ENCODE measurements at regions not wholly inside any gene's neighbourhood (a gene's known extent, or its start where the extent isn't known, plus 50 kb on each side); places are given as distances from the start of the nearest gene placed in this dataset.
"Not testable (repeated sequence)": the region's sequence is repeated elsewhere in the genome, so short reads cannot be mapped to it uniquely, and the experiment has no call there.

- DNase-seq (ENCODE audit: low read depth, low spot score) = not testable (repeated sequence)
Measured at GRCh38 chrX:67213686-67214085, 330.1 kb upstream of the AR start.

- DNase-seq (ENCODE audit: low read depth, low spot score) = no peak
Measured at GRCh38 chrX:67207912-67208311, 335.9 kb upstream of the AR start.

GRCh38 chrX:67159437-67159836, 384.4 kb upstream of the AR start:
- DNase-seq (ENCODE audit: low read depth, low spot score) = no peak

GRCh38 chrX:67114635-67115034, 429.2 kb upstream of the AR start:
- DNase-seq (ENCODE audit: low read depth, low spot score) = no peak

GRCh38 chrX:67105758-67106116, 438.1 kb upstream of the AR start:
- no peak for DNase-seq (ENCODE audit: low read depth, low spot score)

- DNase-seq (ENCODE audit: low read depth, low spot score) = no peak
Measured at GRCh38 chrX:67104982-67105757, 438.7 kb upstream of the AR start.

- DNase-seq (ENCODE audit: low read depth, low spot score) = no peak
Measured at GRCh38 chrX:67100031-67100884, 443.6 kb upstream of the AR start.

- DNase-seq (ENCODE audit: low read depth, low spot score) = no peak
Measured at GRCh38 chrX:67094061-67094460, 449.8 kb upstream of the AR start.

GRCh38 chrX:67050760-67051159, 411.9 kb upstream of the EDA2R start:
- no peak for DNase-seq (ENCODE audit: low read depth, low spot score)

- DNase-seq (ENCODE audit: low read depth, low spot score) = no peak
Measured at GRCh38 chrX:67044866-67045265, 406.0 kb upstream of the EDA2R start.

GRCh38 chrX:67044029-67044653, 405.3 kb upstream of the EDA2R start:
- DNase-seq (ENCODE audit: low read depth, low spot score) = no peak

- no peak for DNase-seq (ENCODE audit: low read depth, low spot score)
Measured at GRCh38 chrX:67004451-67004850, 365.6 kb upstream of the EDA2R start.

GRCh38 chrX:66994729-66995128, 355.9 kb upstream of the EDA2R start:
- DNase-seq (ENCODE audit: low read depth, low spot score) = no peak

GRCh38 chrX:66992077-66992476, 353.2 kb upstream of the EDA2R start:
- DNase-seq (ENCODE audit: low read depth, low spot score) = not testable (repeated sequence)

- no peak for DNase-seq (ENCODE audit: low read depth, low spot score)
Measured at GRCh38 chrX:66988331-66988730, 349.5 kb upstream of the EDA2R start.

- DNase-seq (ENCODE audit: low read depth, low spot score) = no peak
Measured at GRCh38 chrX:66961665-66962064, 322.8 kb upstream of the EDA2R start.

GRCh38 chrX:66931713-66932112, 292.8 kb upstream of the EDA2R start:
- no peak for DNase-seq (ENCODE audit: low read depth, low spot score)

- not testable (repeated sequence) for DNase-seq (ENCODE audit: low read depth, low spot score)
Measured at GRCh38 chrX:66930516-66930915, 291.6 kb upstream of the EDA2R start.

- DNase-seq (ENCODE audit: low read depth, low spot score) = no peak
Measured at GRCh38 chrX:66920296-66920695, 281.4 kb upstream of the EDA2R start.

GRCh38 chrX:66919280-66919832, 280.5 kb upstream of the EDA2R start:
- DNase-seq (ENCODE audit: low read depth, low spot score) = no peak

GRCh38 chrX:66918511-66918910, 279.6 kb upstream of the EDA2R start:
- DNase-seq (ENCODE audit: low read depth, low spot score) = no peak

GRCh38 chrX:66915893-66916292, 277.0 kb upstream of the EDA2R start:
- DNase-seq (ENCODE audit: low read depth, low spot score) = no peak
